Sigmoid colon (tissue), 6 donors: ENCODE measurements at regions not wholly inside any gene's neighbourhood (a gene's known extent, or its start where the extent isn't known, plus 50 kb on each side); places are given as distances from the start of the nearest gene placed in this dataset.

Experiments used
- DNase-seq: peaks from one replicate; pipeline ENCODE4 v3.0.0-alpha.2; 2019
- H3K27ac ChIP-seq, 4 donors: fragments of 200-600 bp; sonication (generic); one replicate each; pipeline ENCODE4 v1.5.1; 2016 to 2019; ENCODE audit warnings: mild to moderate bottlenecking in 1 of 4
- H3K27me3 ChIP-seq, 3 donors: fragments of 200-600 bp; sonication (generic); one replicate each; pipeline ENCODE4 v1.5.1; 2019; ENCODE audit warnings: mild to moderate bottlenecking in 1 of 3
- H3K36me3 ChIP-seq, 4 donors: fragments of 200-600 bp; sonication (generic); one replicate each; pipeline ENCODE4 v1.5.1; 2016 to 2019
- H3K4me1 ChIP-seq, 4 donors: fragments of 200-600 bp; sonication (generic); one replicate each; pipeline ENCODE4 v1.5.1; 2017 to 2019
- H3K4me3 ChIP-seq, 4 donors: fragments of 200-600 bp; sonication (generic); one replicate each; pipeline ENCODE4 v1.5.1; 2017 to 2019; ENCODE audit warnings: mild to moderate bottlenecking in 2 of 4, moderate library complexity in 1 of 4
- H3K9me3 ChIP-seq, 4 donors: fragments of 200-600 bp in 3 of 4; sonication (generic) in 3 of 4; one replicate each; pipeline versions ENCODE4 v1.5.1 to v1.6.1; 2013 to 2019
- CTCF ChIP-seq, 4 experiments: fragments of 450-650 bp in 3 of 4; fragments of 200-600 bp in 1 of 4; IDR thresholded peaks; one replicate each; pipeline ENCODE4 v1.5.1; 2016 to 2019; ENCODE audit warnings: antibody characterized with exemption in 4 of 4, mild to moderate bottlenecking in 3 of 4, moderate library complexity in 2 of 4
- EP300 ChIP-seq, 4 donors: sonication (generic); formaldehyde crosslinking; IDR thresholded peaks; one replicate each; pipeline ENCODE4 v1.6.1; 2017; ENCODE audit warnings: antibody characterized with exemption in 4 of 4
- POLR2A ChIP-seq, 2 donors: fragments of 450-650 bp; IDR thresholded peaks; one replicate each; pipeline ENCODE4 v1.6.1; 2016; ENCODE audit warnings: antibody characterized with exemption in 2 of 2, mild to moderate bottlenecking in 2 of 2, moderate library complexity in 2 of 2
- POLR2AphosphoS5 ChIP-seq, 4 donors: sonication (generic); formaldehyde crosslinking; IDR thresholded peaks; one replicate each; pipeline ENCODE4 v1.6.1; 2017; ENCODE audit warnings: antibody characterized with exemption in 4 of 4
- WGBS, 2 donors: extraction: QIAGEN DNeasy Blood & Tissue Kit; methylation state at CpG; one replicate each; pipeline ENCODE4 v1.1.7; 2013; 5-methylcytosine and 5-hydroxymethylcytosine counted together
- intact Hi-C: fragments of 100-400 bp; cut with DNase I; formaldehyde crosslinking; loops from one replicate; pipeline ENCODE4 v1.15.1; 2023
- donor health status: healthy with polysubstance abuse.
- donor health status: healthy.

- Histone ChIP-seq H3K4me1 (no peaks in the 10 kb centered on the region), H3K9me3 (peaks cover 0 to 4% (median 0%) of the 10 kb centered on the region in 4 donors), H3K27ac (no peak overlapping the region), H3K4me3 (no peak overlapping the region), H3K27me3 (no peaks in the 10 kb centered on the region), H3K36me3 (no peaks in the 10 kb centered on the region)
- WGBS, 2 donors = 51 to 87% methylated on average over 10 of the region's 10 CpGs
- no peak for TF ChIP-seq CTCF (IDR thresholded peaks at IDR 0.05)
- no peak for TF ChIP-seq POLR2A (IDR thresholded peaks at IDR 0.05)
- TF ChIP-seq EP300 (IDR thresholded peaks at IDR 0.05) = no peak
- TF ChIP-seq POLR2AphosphoS5 (IDR thresholded peaks at IDR 0.05) = no peak
- intact Hi-C loops = no loop called here
- DNase-seq = no peak
Measured at GRCh38 chr12:115583591-115583990, 693.9 kb downstream of the MED13L start.

GRCh38 chr12:115577401-115577800 lies 700.1 kb downstream of the MED13L start:
- no peaks in the 10 kb centered on the region for H3K36me3 ChIP-seq
- WGBS, 2 donors = 84 to 90% methylated on average over 6 of the region's 6 CpGs
- intact Hi-C loops = no loop called here
- H3K27me3 ChIP-seq = no peaks in the 10 kb centered on the region
- TF ChIP-seq POLR2AphosphoS5 (IDR thresholded peaks at IDR 0.05) (no peak), EP300 (IDR thresholded peaks at IDR 0.05) (no peak), CTCF (IDR thresholded peaks at IDR 0.05) (no peak), POLR2A (IDR thresholded peaks at IDR 0.05) (no peak)
- no peak overlapping the region for H3K4me3 ChIP-seq
- H3K27ac ChIP-seq = no peak overlapping the region
- DNase-seq = no peak
- H3K9me3 ChIP-seq = no peaks in the 10 kb centered on the region
- no peaks in the 10 kb centered on the region for H3K4me1 ChIP-seq

- H3K4me1 ChIP-seq = peaks cover 0 to 5% (median 0%) of the 10 kb centered on the region in 4 donors
- H3K36me3 ChIP-seq = no peaks in the 10 kb centered on the region
- no peak for TF ChIP-seq POLR2A (IDR thresholded peaks at IDR 0.05)
- no peak for TF ChIP-seq EP300 (IDR thresholded peaks at IDR 0.05)
- no peak for TF ChIP-seq POLR2AphosphoS5 (IDR thresholded peaks at IDR 0.05)
- no peak for TF ChIP-seq CTCF (IDR thresholded peaks at IDR 0.05)
- intact Hi-C loops = no loop called here
- WGBS, 2 donors = 68 to 74% methylated on average over 7 of the region's 7 CpGs
- no peaks in the 10 kb centered on the region for H3K9me3 ChIP-seq
- H3K27ac ChIP-seq = no peak overlapping the region
- H3K27me3 ChIP-seq = peaks cover 0 to 7% (median 0%) of the 10 kb centered on the region in 3 donors
- no peak for DNase-seq
- H3K4me3 ChIP-seq = no peak overlapping the region
Measured at GRCh38 chr12:115574826-115575225, 702.7 kb downstream of the MED13L start.

- H3K9me3 ChIP-seq = no peaks in the 10 kb centered on the region
- H3K27me3 ChIP-seq = peaks cover 0 to 17% (median 0%) of the 10 kb centered on the region in 3 donors
- WGBS, 2 donors = 83 to 87% methylated on average over 2 of the region's 2 CpGs
- H3K36me3 ChIP-seq = no peaks in the 10 kb centered on the region
- no peak overlapping the region for H3K27ac ChIP-seq
- intact Hi-C loops = no loop called here
- H3K4me1 ChIP-seq = peaks cover 0 to 5% (median 0%) of the 10 kb centered on the region in 4 donors
- no peak for DNase-seq
- no peak for TF ChIP-seq POLR2AphosphoS5 (IDR thresholded peaks at IDR 0.05)
- no peak for TF ChIP-seq CTCF (IDR thresholded peaks at IDR 0.05)
- TF ChIP-seq EP300 (IDR thresholded peaks at IDR 0.05) = no peak
- TF ChIP-seq POLR2A (IDR thresholded peaks at IDR 0.05) = no peak
- no peak overlapping the region for H3K4me3 ChIP-seq
Measured at GRCh38 chr12:115572440-115572839, 705.1 kb downstream of the MED13L start.

- H3K9me3 ChIP-seq = no peaks in the 10 kb centered on the region
- H3K4me1 ChIP-seq = peaks cover 0 to 5% (median 0%) of the 10 kb centered on the region in 4 donors
- no peak overlapping the region for H3K27ac ChIP-seq
- TF ChIP-seq POLR2AphosphoS5 (IDR thresholded peaks at IDR 0.05) = no peak
- TF ChIP-seq EP300 (IDR thresholded peaks at IDR 0.05) = no peak
- no peak for TF ChIP-seq POLR2A (IDR thresholded peaks at IDR 0.05)
- no peak for TF ChIP-seq CTCF (IDR thresholded peaks at IDR 0.05)
- H3K36me3 ChIP-seq = no peaks in the 10 kb centered on the region
- H3K27me3 ChIP-seq = peaks cover 0 to 21% (median 0%) of the 10 kb centered on the region in 3 donors
- WGBS, 2 donors = 85 to 90% methylated on average over 8 of the region's 8 CpGs
- intact Hi-C loops = no loop called here
- no peak for DNase-seq
- no peak overlapping the region for H3K4me3 ChIP-seq
Measured at GRCh38 chr12:115571446-115571845, 706.0 kb downstream of the MED13L start.
